ENCODE measurements at regions not wholly inside any gene's neighbourhood (a gene's known extent, or its start where the extent isn't known, plus 50 kb on each side); places are given as distances from the start of the nearest gene placed in this dataset.
"Not testable (repeated sequence)": the region's sequence is repeated elsewhere in the genome, so short reads cannot be mapped to it uniquely, and the experiment has no call there.

GRCh38 chr4:173998471-173999144, 284.9 kb downstream of the FBXO8 start:
- Histone ChIP-seq H3K4me1 (no peaks in the 10 kb centered on the region), H3K27me3 (no peaks in the 10 kb centered on the region), H3K36me3 (no peaks in the 10 kb centered on the region), H3K4me3 (no peak overlapping the region), H3K27ac (no peak overlapping the region), H3K9me3 (no peaks in the 10 kb centered on the region)
- DNase-seq, result no peak
- no peak for TF ChIP-seq CTCF (IDR thresholded peaks at IDR 0.05)
- no peak for ATAC-seq
- intact Hi-C loops (cut with DNase I), result no loop called here

- H3K9me3 ChIP-seq; H3K4me1 ChIP-seq; H3K36me3 ChIP-seq; H3K4me3 ChIP-seq; H3K27ac ChIP-seq; intact Hi-C loops (cut with DNase I); DNase-seq; H3K27me3 ChIP-seq; ATAC-seq: not testable (repeated sequence)
Observed at GRCh38 chr4:173995779-173996178, 287.7 kb downstream of the FBXO8 start.

GRCh38 chr4:173991814-173992213, 291.7 kb downstream of the FBXO8 start:
- peaks cover 0 to 3% of the 10 kb centered on the region in 2 donors for H3K4me1 ChIP-seq
- no peak overlapping the region for H3K4me3 ChIP-seq
- ATAC-seq (no peak), DNase-seq (no peak)
- H3K9me3 ChIP-seq, result no peaks in the 10 kb centered on the region
- intact Hi-C loops (cut with DNase I), result no loop called here
- H3K36me3 ChIP-seq, result no peaks in the 10 kb centered on the region
- no peak for TF ChIP-seq CTCF (IDR thresholded peaks at IDR 0.05)
- no peak overlapping the region for H3K27ac ChIP-seq
- peaks cover 0 to 6% of the 10 kb centered on the region in 2 donors for H3K27me3 ChIP-seq

- Histone ChIP-seq H3K9me3 (no peaks in the 10 kb centered on the region), H3K27me3 (peaks cover 0 to 6% of the 10 kb centered on the region in 2 donors), H3K36me3 (no peaks in the 10 kb centered on the region), H3K4me1 (peaks cover 0 to 3% of the 10 kb centered on the region in 2 donors), H3K4me3 (no peak overlapping the region), H3K27ac (no peak overlapping the region)
- TF ChIP-seq CTCF (IDR thresholded peaks at IDR 0.05), result no peak
- intact Hi-C loops (cut with DNase I), result no loop called here
- DNase-seq, result peak in 2 of 4 donors; percentile 2
- no peak for ATAC-seq
Observed at GRCh38 chr4:173991316-173991715, 292.2 kb downstream of the FBXO8 start.

- no peak overlapping the region for H3K27ac ChIP-seq
- intact Hi-C loops (cut with DNase I), result no loop called here
- H3K27me3 ChIP-seq, result peaks cover 0 to 6% of the 10 kb centered on the region in 2 donors
- no peak for TF ChIP-seq CTCF (IDR thresholded peaks at IDR 0.05)
- DNase-seq, result peak in 2 of 4 donors; percentile 27 to 50
- no peaks in the 10 kb centered on the region for H3K9me3 ChIP-seq
- H3K4me3 ChIP-seq, result no peak overlapping the region
- peaks cover 0 to 3% of the 10 kb centered on the region in 2 donors for H3K4me1 ChIP-seq
- H3K36me3 ChIP-seq, result no peaks in the 10 kb centered on the region
- peak; percentile 58 for ATAC-seq
Observed at GRCh38 chr4:173990869-173991210, 292.6 kb downstream of the FBXO8 start.
